NOMO-1 treated with DMSO at 0.1 percent for 48 hours (cell line): ENCODE measurements at regions not wholly inside any gene's neighbourhood (a gene's known extent, or its start where the extent isn't known, plus 50 kb on each side); places are given as distances from the start of the nearest gene placed in this dataset.
A peak's percentile ranks its signal among the peaks of the same experiment; 100 is the strongest.

Source experiments
- DNase-seq: peaks from one replicate; lab custom pipeline; 2025; ENCODE audit not compliant: unreplicated experiment; lab: John Stamatoyannopoulos, UW

- no peak for DNase-seq
Observed at GRCh38 chr5:88144219-88145001, 124.2 kb downstream of the TMEM161B start.

- DNase-seq: no peak
Observed at GRCh38 chr5:88143693-88144218, 124.9 kb downstream of the TMEM161B start.

- no peak for DNase-seq
Observed at GRCh38 chr5:88142886-88143692, 125.6 kb downstream of the TMEM161B start.

- no peak for DNase-seq
Observed at GRCh38 chr5:88142636-88142885, 126.1 kb downstream of the TMEM161B start.

- peak; percentile 97 for DNase-seq
Observed at GRCh38 chr5:88140856-88141752, 127.5 kb downstream of the TMEM161B start.

GRCh38 chr5:88140396-88140855 lies 128.2 kb downstream of the TMEM161B start:
- no peak for DNase-seq

- DNase-seq: no peak
Observed at GRCh38 chr5:88130211-88130815, 138.3 kb downstream of the TMEM161B start.

- DNase-seq: no peak
Observed at GRCh38 chr5:88128813-88129212, 139.8 kb downstream of the TMEM161B start.

- DNase-seq: no peak
Observed at GRCh38 chr5:88119535-88120125, 149.0 kb downstream of the TMEM161B start.

- no peak for DNase-seq
Observed at GRCh38 chr5:88118179-88118578, 150.5 kb downstream of the TMEM161B start.

GRCh38 chr5:88117546-88117945 lies 151.1 kb downstream of the TMEM161B start:
- no peak for DNase-seq

GRCh38 chr5:88116396-88116795 lies 152.2 kb downstream of the TMEM161B start:
- DNase-seq: no peak

GRCh38 chr5:88115211-88115610 lies 153.4 kb downstream of the TMEM161B start:
- no peak for DNase-seq

GRCh38 chr5:88113429-88113828 lies 155.2 kb downstream of the TMEM161B start:
- no peak for DNase-seq

GRCh38 chr5:88109818-88110217 lies 158.8 kb downstream of the TMEM161B start:
- no peak for DNase-seq

GRCh38 chr5:88108490-88109279 lies 160.0 kb downstream of the TMEM161B start:
- no peak for DNase-seq

- DNase-seq: no peak
Observed at GRCh38 chr5:88094906-88095496, 173.6 kb downstream of the TMEM161B start.

GRCh38 chr5:88094403-88094802 lies 174.2 kb downstream of the TMEM161B start:
- DNase-seq: no peak

GRCh38 chr5:88093765-88094164 lies 174.9 kb downstream of the TMEM161B start:
- no peak for DNase-seq
